H9 (cell line): ENCODE measurements at regions not wholly inside any gene's neighbourhood (a gene's known extent, or its start where the extent isn't known, plus 50 kb on each side); places are given as distances from the start of the nearest gene placed in this dataset.
A peak's percentile ranks its signal among the peaks of the same experiment; 100 is the strongest.

Source experiments
- DNase-seq: peaks from one replicate; pipeline ENCODE4 v3.0.0-alpha.2; 2017
- H2AFZ ChIP-seq: one replicate; pipeline ENCODE4 v1.6.1; 2013; ENCODE audit warnings: mild to moderate bottlenecking, low read length, control low read depth, moderate library complexity
- H2AK5ac ChIP-seq: 2 replicates; pipeline ENCODE4 v1.6.1; 2013; ENCODE audit warnings: low read length, control low read depth, mixed read lengths; ENCODE audit not compliant: insufficient read length
- H2BK120ac ChIP-seq: one replicate; pipeline ENCODE4 v1.6.1; 2013; ENCODE audit warnings: low read depth, mild to moderate bottlenecking, low read length, control low read depth, inconsistent platforms; ENCODE audit not compliant: poor library complexity, severe bottlenecking
- H2BK12ac ChIP-seq: 2 replicates; pipeline ENCODE4 v1.6.1; 2013; ENCODE audit warnings: low read length, control low read depth, mixed read lengths, low read depth; ENCODE audit not compliant: insufficient read length
- H2BK15ac ChIP-seq: 2 replicates; pipeline ENCODE4 v1.6.1; 2013; ENCODE audit warnings: low read depth, low read length, control low read depth
- H2BK20ac ChIP-seq: one replicate; pipeline ENCODE4 v1.6.1; 2013; ENCODE audit warnings: low read depth, mild to moderate bottlenecking, low read length, control low read depth, inconsistent platforms; ENCODE audit not compliant: poor library complexity, severe bottlenecking
- H2BK5ac ChIP-seq: 2 replicates; pipeline ENCODE4 v1.6.1; 2013; ENCODE audit warnings: low read length, control low read depth, mixed read lengths; ENCODE audit not compliant: insufficient read length
- H3K14ac ChIP-seq: 2 replicates; pipeline ENCODE4 v1.6.1; 2013; ENCODE audit warnings: low read length, control low read depth; ENCODE audit not compliant: insufficient read depth
- H3K18ac ChIP-seq: 2 replicates; pipeline ENCODE4 v1.6.1; 2013; ENCODE audit warnings: low read depth, mild to moderate bottlenecking, mixed read lengths, low read length, control low read depth; ENCODE audit not compliant: insufficient read length
- H3K23ac ChIP-seq: 2 replicates; pipeline ENCODE4 v1.6.1; 2013; ENCODE audit warnings: low read length, control low read depth, mixed read lengths, low read depth; ENCODE audit not compliant: insufficient read length
- H3K23me2 ChIP-seq: 2 replicates; pipeline ENCODE4 v1.6.1; 2013; ENCODE audit warnings: low read depth, mild to moderate bottlenecking, mixed read lengths, low read length, control low read depth; ENCODE audit not compliant: insufficient read length, poor library complexity, severe bottlenecking
- H3K27ac ChIP-seq: 2 replicates; pipeline ENCODE4 v1.5.1; 2013; ENCODE audit warnings: low read length, control low read depth, mixed read lengths, low read depth; ENCODE audit not compliant: insufficient read length
- H3K27me3 ChIP-seq: 2 replicates; pipeline ENCODE4 v1.6.1; 2013; ENCODE audit warnings: low read length, control low read depth, inconsistent platforms; ENCODE audit not compliant: insufficient read depth
- H3K4ac ChIP-seq: 2 replicates; pipeline ENCODE4 v1.6.1; 2013; ENCODE audit warnings: low read depth, mild to moderate bottlenecking, control low read depth, inconsistent platforms, low read length, moderate library complexity
- H3K4me1 ChIP-seq: 2 replicates; pipeline ENCODE4 v1.6.1; 2013; ENCODE audit warnings: low read length, control low read depth, inconsistent platforms; ENCODE audit not compliant: insufficient read depth
- H3K4me2 ChIP-seq: 2 replicates; pipeline ENCODE4 v1.6.1; 2013; ENCODE audit warnings: low read length, control low read depth, mixed read lengths; ENCODE audit not compliant: insufficient read length, insufficient read depth
- H3K56ac ChIP-seq: 2 replicates; pipeline ENCODE4 v1.6.1; 2013; ENCODE audit warnings: low read depth, mild to moderate bottlenecking, mixed read lengths, low read length, control low read depth; ENCODE audit not compliant: insufficient read length
- H3K79me1 ChIP-seq: 2 replicates; pipeline ENCODE4 v1.6.1; 2013; ENCODE audit warnings: low read depth, mild to moderate bottlenecking, moderate library complexity, low read length, control low read depth, inconsistent platforms; ENCODE audit not compliant: insufficient read depth, poor library complexity, severe bottlenecking
- H3K79me2 ChIP-seq: 2 replicates; pipeline ENCODE4 v1.6.1; 2013; ENCODE audit warnings: low read length, control low read depth, inconsistent platforms; ENCODE audit not compliant: insufficient read depth
- H3K9ac ChIP-seq: 2 replicates; pipeline ENCODE4 v1.6.1; 2013; ENCODE audit warnings: low read length, control low read depth, mixed read lengths; ENCODE audit not compliant: insufficient read length; ENCODE audit errors: extremely low read depth
- H3K9me3 ChIP-seq: one replicate; pipeline ENCODE4 v1.6.1; 2013; ENCODE audit warnings: low read depth, low read length, inconsistent platforms; ENCODE audit not compliant: control insufficient read depth
- H3T11ph ChIP-seq: one replicate; pipeline ENCODE4 v1.6.1; 2013; ENCODE audit warnings: mild to moderate bottlenecking, low read length, control low read depth, inconsistent platforms
- H4K20me1 ChIP-seq: one replicate; pipeline ENCODE4 v1.6.1; 2013; ENCODE audit not compliant: control insufficient read depth, insufficient read length, insufficient read depth
- H4K5ac ChIP-seq: 2 replicates; pipeline ENCODE4 v1.6.1; 2013; ENCODE audit warnings: low read depth, mild to moderate bottlenecking, mixed read lengths, low read length, control low read depth; ENCODE audit not compliant: insufficient read length
- H4K8ac ChIP-seq: replicated peaks from 2 replicates; pipeline ENCODE4 v1.6.1; 2013; ENCODE audit warnings: low read length, control low read depth, mixed read lengths, low read depth; ENCODE audit not compliant: insufficient read length
- H4K91ac ChIP-seq: 2 replicates; pipeline ENCODE4 v1.6.1; 2013; ENCODE audit warnings: low read depth, mild to moderate bottlenecking, moderate library complexity, mixed read lengths, low read length, control low read depth; ENCODE audit not compliant: insufficient read length
- H3K27ac Mint-ChIP-seq, 3 experiments: 2 replicates in 2 of 3; 3 replicates in 1 of 3; pipeline ENCODE4 v1.8.0; 2020 to 2021; ENCODE audit warnings: mixed read lengths in 3 of 3, mild to moderate bottlenecking in 1 of 3, moderate library complexity in 1 of 3
- H3K27me3 Mint-ChIP-seq: 2 replicates; pipeline ENCODE4 v1.8.0; 2021; ENCODE audit warnings: low read depth, mild to moderate bottlenecking, moderate library complexity, mixed read lengths
- H3K36me3 Mint-ChIP-seq, 3 experiments: 2 replicates in 2 of 3; 3 replicates in 1 of 3; pipeline ENCODE4 v1.8.0; 2020 to 2021; ENCODE audit warnings: low read depth in 3 of 3, mixed read lengths in 3 of 3; ENCODE audit not compliant: insufficient read depth in 1 of 3
- H3K4me1 Mint-ChIP-seq, 2 experiments: 2 replicates each; pipeline ENCODE4 v1.8.0; 2020; ENCODE audit warnings: mixed read lengths in 2 of 2
- H3K4me3 Mint-ChIP-seq, 2 experiments: 2 replicates in 1 of 2; 3 replicates in 1 of 2; pipeline ENCODE4 v1.8.0; 2020 to 2021; ENCODE audit warnings: mild to moderate bottlenecking in 2 of 2, mixed read lengths in 2 of 2, moderate library complexity in 1 of 2
- H3K9me3 Mint-ChIP-seq, 2 experiments: 2 replicates in 1 of 2; 3 replicates in 1 of 2; pipeline ENCODE4 v1.8.0; 2020; ENCODE audit warnings: mild to moderate bottlenecking in 2 of 2, mixed read lengths in 2 of 2, moderate library complexity in 1 of 2
- WGBS: extraction: QIAGEN DNeasy Blood & Tissue Kit; methylation state at CpG from one replicate; pipeline ENCODE4 v1.1.7; 2013; ENCODE audit warnings: missing lambda C conversion rate, low lambda C conversion rate, mixed read lengths; ENCODE audit not compliant: insufficient read length; ENCODE audit errors: extremely low coverage; 5-methylcytosine and 5-hydroxymethylcytosine counted together
- TF ChIP-seq, protein P1 (sequence below): fragments of 200-600 bp; sonication (generic); conservative IDR thresholded peaks from 3 replicates; pipeline ENCODE4 v1.8.0; 2021; ENCODE audit warnings: antibody characterized with exemption, mild to moderate bottlenecking

DNA sequence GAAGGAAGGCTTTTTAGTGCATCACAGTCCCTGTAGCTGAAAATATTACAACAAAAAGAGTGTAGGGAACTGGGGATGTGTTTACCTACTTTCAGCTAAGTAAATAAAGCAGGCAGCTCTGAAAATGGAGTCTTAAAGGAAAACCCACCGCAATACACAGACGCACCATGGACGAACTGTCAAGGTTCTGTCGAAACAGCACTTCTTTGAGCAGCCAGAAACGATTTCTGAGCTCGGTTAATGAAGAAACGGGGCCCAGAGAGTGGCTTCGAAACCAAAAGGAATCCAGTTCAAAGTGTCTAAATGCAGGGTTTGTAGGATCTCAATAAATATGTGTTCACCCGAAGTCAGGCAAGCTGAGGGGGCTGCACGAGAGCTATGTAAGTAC is 275.4 kb upstream of the NEBL start:
- H2AFZ ChIP-seq = no peak overlapping the region
- H3K18ac ChIP-seq = no peak overlapping the region

More for the DNA sequence above, 275.4 kb upstream of the NEBL start:
- Histone ChIP-seq H2BK15ac (no peak overlapping the region), H4K91ac (no peak overlapping the region), H2BK120ac (no peak overlapping the region), H3K9ac (no peak overlapping the region), H2AK5ac (no peak overlapping the region), H2BK20ac (no peak overlapping the region), H3K23ac (no peak overlapping the region), H2BK12ac (no peak overlapping the region), H3K27me3 (peaks cover 2% of the 10 kb centered on the region; the same call in 1 of the 2 replicates), H3K9me3 (no peaks in the 10 kb centered on the region), H4K5ac (no peak overlapping the region), H4K20me1 (no peaks in the 10 kb centered on the region), H3K79me1 (no peaks in the 10 kb centered on the region), H4K8ac (no peak overlapping the region), H3T11ph (no peak overlapping the region), H3K4me1 (no peaks in the 10 kb centered on the region), H3K4ac (no peak overlapping the region), H3K4me2 (peak overlapping the region; percentile 57), H3K14ac (no peak overlapping the region), H2BK5ac (no peak overlapping the region), H3K23me2 (peaks cover 20% of the 10 kb centered on the region), H3K27ac (no peak overlapping the region), H3K56ac (no peak overlapping the region), H3K79me2 (no peaks in the 10 kb centered on the region)
- TF ChIP-seq, protein P1, sequence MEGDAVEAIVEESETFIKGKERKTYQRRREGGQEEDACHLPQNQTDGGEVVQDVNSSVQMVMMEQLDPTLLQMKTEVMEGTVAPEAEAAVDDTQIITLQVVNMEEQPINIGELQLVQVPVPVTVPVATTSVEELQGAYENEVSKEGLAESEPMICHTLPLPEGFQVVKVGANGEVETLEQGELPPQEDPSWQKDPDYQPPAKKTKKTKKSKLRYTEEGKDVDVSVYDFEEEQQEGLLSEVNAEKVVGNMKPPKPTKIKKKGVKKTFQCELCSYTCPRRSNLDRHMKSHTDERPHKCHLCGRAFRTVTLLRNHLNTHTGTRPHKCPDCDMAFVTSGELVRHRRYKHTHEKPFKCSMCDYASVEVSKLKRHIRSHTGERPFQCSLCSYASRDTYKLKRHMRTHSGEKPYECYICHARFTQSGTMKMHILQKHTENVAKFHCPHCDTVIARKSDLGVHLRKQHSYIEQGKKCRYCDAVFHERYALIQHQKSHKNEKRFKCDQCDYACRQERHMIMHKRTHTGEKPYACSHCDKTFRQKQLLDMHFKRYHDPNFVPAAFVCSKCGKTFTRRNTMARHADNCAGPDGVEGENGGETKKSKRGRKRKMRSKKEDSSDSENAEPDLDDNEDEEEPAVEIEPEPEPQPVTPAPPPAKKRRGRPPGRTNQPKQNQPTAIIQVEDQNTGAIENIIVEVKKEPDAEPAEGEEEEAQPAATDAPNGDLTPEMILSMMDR = no peak
- no CpG with 5 or more reads among the region's 10 CpGs for WGBS
- no peak for DNase-seq
- peaks cover 45% of the 10 kb centered on the region for H3K27me3 Mint-ChIP-seq
- peak overlapping the region; percentile 82 to 90 for H3K4me3 Mint-ChIP-seq
- H3K27ac Mint-ChIP-seq = no peak overlapping the region
- H3K36me3 Mint-ChIP-seq = peaks cover 0 to 2% (median 0%) of the 10 kb centered on the region in 3 experiments; a peak in 2 of 7 replicates
- H3K9me3 Mint-ChIP-seq = no peaks in the 10 kb centered on the region; a peak in 1 of 5 replicates
- H3K4me1 Mint-ChIP-seq = peaks cover 33 to 44% of the 10 kb centered on the region in 2 experiments
